HG03159 (cell line): ENCODE measurements at regions not wholly inside any gene's neighbourhood (a gene's known extent, or its start where the extent isn't known, plus 50 kb on each side); places are given as distances from the start of the nearest gene placed in this dataset.
"Not testable (repeated sequence)": the region's sequence is repeated elsewhere in the genome, so short reads cannot be mapped to it uniquely, and the experiment has no call there.

Source experiments
- ATAC-seq: cut with Tn5 transposase; IDR thresholded peaks from one replicate; pipeline ENCODE4 v1.9.1; 2021; ENCODE audit warnings: mild to moderate bottlenecking, moderate library complexity; ENCODE audit not compliant: unreplicated experiment

DNA sequence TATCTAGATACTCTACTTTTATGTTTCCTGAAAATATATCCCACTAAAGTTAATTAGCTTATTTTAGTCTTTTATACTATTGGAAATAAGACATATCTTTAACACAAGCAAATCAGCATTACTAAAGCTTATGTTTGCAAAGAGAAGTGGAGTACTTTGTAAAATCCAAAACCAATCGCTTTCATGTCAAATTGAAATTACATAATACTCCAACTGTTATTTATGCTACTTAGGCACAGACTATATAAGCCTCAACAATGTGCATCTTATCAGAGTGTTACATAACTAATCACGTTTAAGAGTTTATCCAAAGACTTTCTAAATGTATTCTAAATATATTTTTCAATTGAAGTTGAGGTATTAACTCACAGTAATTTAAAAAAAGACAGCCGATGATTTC is 200.0 kb downstream of the PCDH20 start:
- no peak for ATAC-seq

DNA sequence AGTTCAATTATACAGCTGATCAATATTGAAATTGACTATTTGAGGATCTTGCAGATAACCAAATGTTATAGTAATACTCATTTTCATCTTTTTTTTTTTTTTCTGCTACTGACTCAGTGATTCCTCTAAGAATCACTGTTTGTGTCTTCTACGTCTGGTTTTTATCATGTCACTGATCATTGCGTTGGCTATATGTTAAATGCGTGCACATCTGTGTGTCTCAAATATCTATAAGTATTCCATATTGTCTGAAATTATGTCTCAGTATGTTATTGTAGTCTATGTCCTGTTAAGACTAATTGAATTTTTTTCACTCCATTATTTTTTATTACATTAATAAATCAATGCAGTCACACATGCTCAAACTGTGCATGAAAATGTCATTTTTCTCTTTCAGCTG is 200.5 kb downstream of the PCDH20 start:
- ATAC-seq = no peak

DNA sequence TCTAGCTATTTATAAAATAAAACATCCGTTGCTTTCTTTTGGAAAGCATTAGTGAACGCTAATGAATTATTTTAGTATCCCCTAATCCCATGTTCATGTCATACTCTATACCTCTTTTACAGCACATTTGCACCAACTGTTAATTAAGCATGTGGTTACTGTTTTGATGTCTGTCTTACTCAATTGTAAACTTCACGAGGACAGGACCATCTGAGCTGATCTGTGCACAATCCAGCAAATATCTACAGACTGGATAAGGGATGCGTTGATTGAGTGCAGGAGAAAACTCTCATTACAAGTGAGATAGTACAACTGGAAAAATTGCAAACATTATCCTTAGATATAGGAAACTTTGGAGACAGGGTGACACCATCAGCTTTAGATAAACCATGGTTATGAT is 201.1 kb downstream of the PCDH20 start:
- no peak for ATAC-seq

DNA sequence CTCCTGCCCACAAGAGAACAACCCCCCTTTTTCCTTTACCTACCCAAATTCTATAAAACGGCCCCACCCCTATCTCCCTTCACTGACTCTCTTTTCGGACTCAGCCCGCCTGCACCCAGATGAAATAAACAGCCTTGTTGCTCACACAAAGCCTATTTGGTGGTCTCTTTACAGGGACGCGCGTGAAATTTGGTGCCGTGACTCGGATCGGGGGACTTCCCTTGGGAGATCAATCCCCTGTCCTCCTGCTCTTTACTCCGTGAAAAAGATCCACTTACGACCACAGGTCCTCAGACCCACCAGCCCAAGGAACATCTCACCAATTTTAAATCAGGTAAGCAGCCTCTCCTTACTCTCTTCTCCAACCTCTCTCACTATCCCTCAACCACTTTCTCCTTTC is 209.8 kb downstream of the PCDH20 start:
- ATAC-seq = not testable (repeated sequence)

DNA sequence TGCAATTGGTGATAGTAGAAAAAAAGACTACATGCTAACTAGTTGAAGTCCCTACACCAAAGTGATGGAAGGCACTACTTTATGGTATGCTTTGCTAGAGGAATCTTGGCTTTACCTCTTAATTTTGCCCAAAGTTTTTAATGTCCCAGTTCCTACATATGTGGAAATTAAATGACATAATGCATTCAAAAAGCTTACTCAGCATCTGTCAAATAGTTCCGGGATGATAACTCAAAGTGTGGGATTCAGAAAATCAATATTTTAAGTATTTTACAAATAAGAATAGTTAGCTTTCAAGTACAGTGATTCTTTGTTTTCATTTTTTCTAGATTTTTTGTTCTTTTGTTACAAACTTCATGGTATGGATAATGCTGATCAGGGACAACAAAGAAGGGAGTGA is 211.6 kb downstream of the PCDH20 start:
- no peak for ATAC-seq

DNA sequence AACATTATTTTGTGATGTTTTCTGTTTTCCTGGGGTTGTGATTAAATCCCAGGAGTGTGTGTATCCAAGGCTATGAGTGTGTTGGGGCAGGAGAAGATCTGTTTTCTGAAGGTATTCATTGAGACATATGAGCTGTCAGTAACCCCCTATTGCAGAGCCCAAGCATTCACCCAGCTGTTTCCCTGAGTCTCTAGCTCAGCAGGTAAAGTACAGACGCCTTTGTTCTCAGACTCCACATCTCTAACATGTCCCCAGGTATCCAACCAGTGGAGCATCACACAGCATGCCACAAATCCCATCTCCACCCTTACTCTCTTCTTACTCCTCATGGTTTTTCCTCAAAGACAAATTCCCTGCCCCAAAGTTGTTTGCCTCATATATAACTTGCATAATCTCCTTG is 213.6 kb downstream of the PCDH20 start:
- no peak for ATAC-seq

DNA sequence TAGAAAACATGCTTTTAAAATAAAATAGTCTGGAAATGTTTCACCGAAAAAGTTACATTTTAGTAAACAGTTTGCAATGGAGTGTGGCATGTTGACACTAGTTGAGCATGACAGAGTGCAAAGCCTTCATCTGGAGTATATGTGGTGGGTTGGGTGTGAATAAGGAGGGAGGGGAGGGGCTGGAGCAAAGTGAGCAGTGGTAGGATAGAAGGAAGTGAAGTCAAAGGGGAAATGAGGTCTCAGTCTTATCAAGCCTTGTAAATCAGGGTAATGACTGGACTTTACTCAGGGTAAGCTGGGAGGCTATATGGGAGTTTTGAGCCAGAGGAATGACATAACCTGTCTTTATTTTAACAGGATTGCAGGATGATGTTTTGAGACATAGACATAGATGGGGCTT is 222.8 kb downstream of the PCDH20 start:
- ATAC-seq = no peak

DNA sequence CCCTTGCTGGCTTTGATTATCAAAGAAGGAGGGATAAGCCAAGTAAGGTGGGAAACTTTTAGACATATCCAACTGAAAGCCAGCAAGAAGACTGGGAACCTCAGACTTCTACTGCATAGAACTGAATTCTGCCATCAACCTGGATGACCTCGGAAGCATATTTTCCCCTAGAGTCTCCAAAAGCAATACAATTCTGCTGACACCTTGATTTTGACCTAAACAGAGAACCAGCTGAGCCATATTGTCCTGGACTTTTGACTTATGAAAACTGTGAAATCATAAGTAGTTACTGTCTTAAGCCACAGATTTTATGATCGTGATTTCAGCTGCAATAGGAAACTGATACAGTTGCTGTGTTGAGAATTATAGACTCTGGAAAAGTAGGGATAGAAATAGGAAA is 227.6 kb downstream of the PCDH20 start:
- no peak for ATAC-seq

DNA sequence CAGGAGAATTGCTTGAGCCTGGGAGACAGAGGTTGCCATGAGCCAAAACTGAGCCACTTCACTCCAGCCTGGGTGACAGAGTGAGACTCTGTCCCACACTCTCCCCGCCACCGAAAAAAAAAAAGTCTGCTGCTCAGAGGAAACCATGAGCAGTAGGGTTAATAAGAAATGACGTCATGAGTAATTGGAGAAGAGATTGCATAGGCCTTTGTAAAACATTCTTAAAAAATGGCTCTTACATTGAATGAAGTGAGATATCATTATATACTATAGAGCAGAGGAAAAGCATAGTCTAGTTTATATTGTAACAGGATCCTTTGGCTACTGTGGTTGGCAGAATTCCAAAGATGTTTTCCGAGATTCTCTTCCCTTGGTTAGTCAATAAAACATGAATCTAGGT is 228.2 kb downstream of the PCDH20 start:
- no peak for ATAC-seq

DNA sequence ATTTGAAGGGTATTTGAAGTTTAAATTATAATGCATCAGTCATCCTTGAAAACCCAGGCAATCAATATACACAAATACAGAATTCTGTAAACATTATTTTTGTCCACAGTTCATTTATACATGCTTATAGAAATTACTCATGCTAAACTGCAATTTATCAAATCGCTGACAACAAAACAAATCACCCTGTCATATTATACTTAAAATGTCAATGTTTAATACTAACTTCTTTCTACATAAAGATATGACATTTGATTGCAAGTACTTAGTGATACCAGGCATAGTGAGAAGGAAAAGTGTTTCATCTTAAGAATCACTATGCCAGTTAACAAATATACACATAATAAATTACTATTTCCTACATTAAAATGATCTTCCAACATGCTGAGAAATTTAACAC is 232.0 kb downstream of the PCDH20 start:
- no peak for ATAC-seq

DNA sequence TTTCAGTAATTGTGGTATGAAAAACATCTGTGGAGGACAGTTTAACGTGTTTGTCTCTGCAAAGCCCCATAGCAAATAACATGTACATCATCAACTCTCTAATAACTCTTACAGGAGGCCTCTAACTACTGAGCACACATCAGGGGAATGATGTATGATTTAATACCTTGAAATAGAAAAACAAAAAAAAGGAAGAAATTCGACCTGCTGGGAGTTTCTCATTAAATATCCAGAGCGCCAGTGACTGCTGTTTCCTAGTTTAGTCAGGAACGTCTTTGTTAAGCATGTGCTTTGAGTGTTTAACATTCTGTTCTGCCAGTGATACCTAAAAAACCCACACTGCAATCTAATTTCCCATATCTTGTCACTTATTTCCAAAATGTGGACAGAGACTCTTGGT is 235.4 kb downstream of the PCDH20 start:
- no peak for ATAC-seq

DNA sequence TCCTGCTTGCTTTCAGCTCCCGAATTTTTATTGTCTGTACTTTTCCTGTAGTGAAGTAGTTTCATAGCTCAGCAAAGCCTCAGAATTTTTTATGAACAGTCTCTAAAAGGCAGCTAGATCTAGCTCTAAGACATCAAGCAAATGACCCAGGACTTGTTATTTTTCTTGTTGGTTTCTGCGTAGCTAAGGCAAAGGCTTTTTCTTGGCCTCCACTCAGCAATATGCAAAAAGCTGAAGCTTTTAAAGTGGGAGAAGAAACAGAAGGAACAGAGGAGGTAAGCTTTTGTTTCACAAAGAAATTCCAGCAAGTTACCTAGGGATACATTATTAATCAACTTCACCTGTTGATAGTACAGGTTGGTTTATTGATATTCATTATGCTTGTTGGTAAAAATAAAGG is 235.9 kb downstream of the PCDH20 start:
- no peak for ATAC-seq

DNA sequence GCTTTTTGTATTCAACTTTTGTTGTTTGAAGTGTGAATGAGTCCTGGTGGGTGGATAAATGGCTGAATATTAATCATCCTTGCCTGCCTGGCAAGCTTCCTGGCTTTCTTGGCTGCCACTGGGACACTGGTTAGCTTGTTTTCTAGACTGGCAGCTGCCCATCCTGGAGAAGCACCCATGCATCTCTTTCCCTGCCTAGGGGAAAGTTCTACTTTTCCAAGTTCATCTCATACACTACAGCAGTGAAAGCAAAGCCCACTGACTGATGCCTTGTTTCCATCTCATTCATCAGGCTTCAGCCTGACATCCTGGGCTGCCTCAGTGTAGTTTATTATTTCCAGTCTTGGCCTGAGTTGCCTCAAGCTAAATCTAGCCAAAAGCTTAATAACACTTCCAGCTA is 244.8 kb downstream of the PCDH20 start:
- ATAC-seq = no peak

DNA sequence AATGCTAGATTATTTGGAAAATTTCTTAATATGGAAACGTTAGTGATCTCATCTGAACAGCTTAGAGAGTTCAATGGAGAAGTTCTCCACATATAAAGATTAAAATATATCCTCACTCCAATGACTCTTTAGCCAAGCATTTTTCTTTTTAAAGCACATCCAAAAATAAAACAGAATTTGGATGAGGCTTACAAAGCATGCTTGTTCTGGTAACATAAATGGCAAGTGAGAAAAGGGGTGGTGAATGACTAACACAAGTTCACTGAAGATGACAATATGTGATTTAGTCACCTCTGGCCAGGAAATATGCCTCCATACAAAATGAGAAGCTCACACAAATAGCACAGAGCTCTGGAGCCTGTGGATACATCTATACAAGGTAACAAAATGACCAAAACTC is 253.0 kb downstream of the PCDH20 start:
- ATAC-seq = no peak

DNA sequence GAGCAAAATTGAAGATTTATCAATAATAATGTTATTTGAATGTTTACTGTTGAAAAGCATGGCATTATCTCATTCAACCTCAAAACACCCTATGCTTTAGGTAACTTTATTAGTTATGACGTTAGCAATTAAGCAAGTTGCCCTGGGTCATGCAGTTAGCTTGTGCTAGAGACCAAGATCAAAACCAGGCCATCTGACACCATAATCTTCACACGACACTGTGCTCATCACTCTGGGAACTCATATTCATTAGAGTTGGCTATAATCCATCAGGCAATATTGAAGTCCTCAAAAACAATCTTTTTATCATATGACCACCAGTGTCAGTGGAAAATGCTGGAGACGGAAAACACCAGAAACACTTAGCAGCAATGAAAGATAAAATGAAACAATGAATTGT is 253.5 kb downstream of the PCDH20 start:
- ATAC-seq = no peak

DNA sequence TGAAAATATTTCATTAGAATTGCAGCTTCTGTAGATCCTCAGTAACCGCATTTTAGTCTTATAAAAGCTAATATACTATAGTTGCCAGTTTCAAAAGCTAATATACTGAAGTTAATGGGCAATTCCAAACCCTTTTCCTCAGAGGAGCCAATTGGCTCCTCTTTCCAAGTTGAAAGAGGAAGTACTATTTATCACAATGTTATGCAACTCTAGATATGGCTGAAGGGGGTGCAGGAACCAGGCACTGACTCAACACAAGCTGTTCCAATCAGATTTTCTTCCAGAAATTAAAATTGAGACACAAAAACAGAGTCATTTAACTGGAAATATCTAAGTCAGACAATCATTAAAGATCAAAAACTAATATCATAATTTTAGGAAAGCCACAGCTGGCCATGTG is 258.9 kb downstream of the PCDH20 start:
- no peak for ATAC-seq

DNA sequence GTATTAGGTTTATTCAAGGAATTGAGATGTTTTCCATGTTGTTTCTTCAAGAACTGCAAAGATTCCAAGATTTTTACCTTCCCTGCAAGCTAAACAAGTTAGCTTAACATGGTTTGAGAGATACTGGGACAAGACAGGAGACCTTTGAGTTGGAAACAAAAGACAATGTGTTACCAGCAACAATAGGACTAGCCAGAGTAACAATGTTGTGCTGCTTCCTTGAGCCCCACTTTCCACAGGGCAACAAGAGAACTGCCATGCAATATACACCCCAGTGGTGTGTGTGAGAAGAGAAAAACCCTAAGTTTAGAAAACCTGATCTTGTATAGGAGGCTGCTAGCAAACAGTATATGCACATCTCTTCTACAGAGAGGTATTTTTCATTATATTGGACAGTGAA is 264.6 kb downstream of the PCDH20 start:
- no peak for ATAC-seq

DNA sequence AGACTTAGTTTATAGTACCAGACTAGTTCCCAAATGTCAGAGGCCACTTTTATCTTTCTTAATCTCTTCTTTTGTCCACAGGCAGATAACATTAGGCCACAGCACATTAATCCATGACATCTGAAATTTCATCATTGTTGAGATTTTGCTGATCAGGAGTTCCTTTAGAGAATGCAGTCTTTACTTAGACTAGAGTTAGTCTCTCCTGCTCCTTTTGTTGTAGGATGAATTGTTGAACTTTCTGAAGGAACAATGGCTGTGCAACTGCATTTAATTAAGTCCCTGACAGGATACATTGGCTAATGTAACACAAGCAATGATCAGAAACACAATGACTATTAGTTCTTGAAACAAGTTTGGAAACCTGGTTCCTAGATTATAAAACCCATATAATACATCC is 266.3 kb downstream of the PCDH20 start:
- ATAC-seq = no peak

DNA sequence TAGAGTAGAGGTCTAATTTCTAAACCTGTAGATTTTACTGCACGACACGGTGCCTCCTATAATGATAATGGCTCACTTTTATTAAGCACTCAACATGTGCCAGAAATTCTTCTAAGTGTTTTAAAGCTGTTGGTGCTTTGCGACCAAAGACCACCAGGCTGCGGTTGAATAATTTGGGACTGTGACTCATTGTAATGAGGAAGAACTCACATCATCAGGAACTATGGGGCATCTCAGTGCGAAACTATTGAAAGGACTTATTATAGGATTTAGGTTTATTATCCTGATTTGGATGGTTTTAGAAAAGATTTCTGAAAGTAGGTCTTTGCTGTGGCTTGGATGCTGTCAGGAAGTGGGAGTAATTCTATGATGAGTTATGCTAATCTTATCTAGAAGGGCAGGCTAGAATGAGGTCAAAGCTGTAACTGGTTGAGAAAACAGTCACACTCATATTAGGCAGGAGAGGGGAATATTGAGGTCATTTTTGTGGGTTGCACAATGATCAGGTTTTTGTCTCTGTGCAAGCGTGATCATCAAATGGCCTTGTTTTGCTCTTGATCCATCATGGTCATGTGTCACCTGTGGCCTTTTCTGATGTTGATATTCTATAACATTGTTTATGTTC is 266.8 kb downstream of the PCDH20 start:
- no peak for ATAC-seq

DNA sequence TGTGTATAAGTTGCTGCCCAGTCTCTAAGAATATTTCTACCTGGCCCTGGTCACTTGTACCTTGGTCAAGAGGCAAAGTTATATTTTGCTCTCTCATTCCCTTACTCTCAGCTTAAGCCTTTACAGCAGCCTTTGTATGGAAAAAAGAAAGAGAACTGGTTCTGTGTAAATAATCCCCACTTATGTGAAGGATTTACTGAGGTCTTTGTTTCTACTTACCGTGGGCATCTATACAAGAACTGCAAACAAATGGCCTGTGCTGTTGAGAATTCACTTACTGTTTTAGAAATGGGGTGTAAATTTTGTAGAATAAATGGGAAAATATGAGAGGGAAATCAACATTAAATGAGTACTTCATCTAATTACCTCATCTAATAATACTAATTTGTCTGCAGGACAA is 267.4 kb downstream of the PCDH20 start:
- no peak for ATAC-seq

DNA sequence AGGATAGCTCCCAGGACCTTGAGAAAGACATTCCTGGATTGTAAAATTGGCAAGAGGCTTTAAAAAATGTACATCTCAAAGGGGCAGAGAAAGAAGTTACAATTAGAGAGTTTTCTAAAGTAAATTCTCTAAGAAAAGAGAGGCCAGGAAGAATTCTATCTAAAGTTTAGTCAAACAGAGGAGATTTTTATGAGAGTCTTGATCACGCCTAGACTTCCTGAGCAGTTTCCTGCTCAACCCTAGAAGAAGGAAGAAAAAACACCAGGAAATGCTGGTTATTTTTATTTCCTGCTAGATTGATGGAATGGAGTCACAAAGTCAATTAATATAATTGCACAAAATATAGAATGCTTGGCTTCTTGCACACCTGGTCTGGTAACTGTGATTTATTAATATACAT is 269.1 kb downstream of the PCDH20 start:
- no peak for ATAC-seq

DNA sequence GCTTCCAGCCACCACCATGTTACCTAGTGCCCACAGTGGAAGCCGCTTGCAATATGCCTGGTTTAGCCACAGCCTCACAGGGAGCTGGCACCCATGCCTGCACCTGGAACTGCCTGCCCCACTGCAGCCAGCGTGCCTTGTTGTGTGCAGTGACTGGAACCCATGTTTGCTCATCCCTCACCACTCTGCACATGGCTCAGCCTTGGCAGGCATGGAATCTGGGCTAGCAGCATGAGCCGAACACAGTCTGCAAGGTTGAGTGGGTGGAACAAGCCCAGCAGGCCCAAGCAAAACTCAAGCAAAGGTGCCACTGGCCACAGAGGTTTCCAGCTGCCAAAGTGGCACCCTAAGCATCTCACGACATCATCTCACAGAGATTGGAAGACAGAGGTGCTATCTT is 269.5 kb downstream of the PCDH20 start:
- ATAC-seq = no peak

DNA sequence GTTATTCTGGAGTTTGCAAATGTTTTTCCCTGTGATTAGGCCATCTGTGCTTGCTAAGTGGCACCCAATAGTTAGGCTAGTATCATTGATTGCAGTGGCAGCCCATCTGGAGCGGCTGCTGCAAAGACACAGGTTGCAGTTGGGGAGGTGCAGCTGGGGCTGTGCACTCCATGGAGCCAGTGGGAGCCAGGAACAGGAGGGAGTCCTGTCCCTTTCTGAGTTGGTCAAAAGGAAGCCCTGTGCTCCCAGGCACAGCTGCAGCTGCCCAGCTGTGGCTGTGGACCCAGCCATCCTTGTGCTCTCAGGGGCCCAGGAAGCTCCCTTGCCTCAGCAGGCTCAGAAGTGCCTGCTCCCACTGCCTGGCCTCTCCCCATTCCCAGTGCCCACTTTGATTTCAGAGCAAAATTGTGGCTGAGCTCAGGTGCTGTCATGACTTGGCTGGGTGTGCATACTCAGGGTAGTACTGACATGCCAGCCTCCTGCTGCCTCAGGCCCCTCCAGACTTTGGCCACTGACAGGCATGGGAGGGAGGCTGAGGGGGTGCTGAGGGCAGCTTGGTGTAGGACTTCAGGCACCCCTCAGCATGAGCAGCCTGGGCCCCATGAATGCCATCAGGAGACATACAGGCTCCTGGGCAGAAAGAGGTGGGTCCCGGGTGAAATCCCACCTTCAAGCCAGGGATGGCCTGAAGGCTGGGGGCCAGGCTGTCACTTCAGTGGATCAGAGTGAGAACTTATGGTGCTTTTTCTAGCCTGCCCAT is 270.6 kb downstream of the PCDH20 start:
- no peak for ATAC-seq
